Retinal pigment epithelial cell (primary cell): ENCODE measurements at regions not wholly inside any gene's neighbourhood (a gene's known extent, or its start where the extent isn't known, plus 50 kb on each side); places are given as distances from the start of the nearest gene placed in this dataset.
"Not testable (repeated sequence)": the region's sequence is repeated elsewhere in the genome, so short reads cannot be mapped to it uniquely, and the experiment has no call there.

ENCODE experiments used
- DNase-seq: peaks from one replicate; pipeline ENCODE4 v3.0.0-alpha.2; 2010; ENCODE audit warnings: low read depth
- H3K4me3 ChIP-seq: 2 replicates; pipeline ENCODE4 v1.5.1; 2011; ENCODE audit warnings: mild to moderate bottlenecking, low read length, control low read depth, moderate library complexity
- CTCF ChIP-seq: conservative IDR thresholded peaks from 2 replicates; pipeline ENCODE4 v1.5.1; 2011; ENCODE audit warnings: low read depth, low read length, control low read depth, inconsistent platforms

GRCh38 chr1:197985351-197985750 lies 68.2 kb downstream of the LHX9 start:
- no peak overlapping the region for H3K4me3 ChIP-seq
- TF ChIP-seq CTCF = no peak
- DNase-seq = no peak

DNA sequence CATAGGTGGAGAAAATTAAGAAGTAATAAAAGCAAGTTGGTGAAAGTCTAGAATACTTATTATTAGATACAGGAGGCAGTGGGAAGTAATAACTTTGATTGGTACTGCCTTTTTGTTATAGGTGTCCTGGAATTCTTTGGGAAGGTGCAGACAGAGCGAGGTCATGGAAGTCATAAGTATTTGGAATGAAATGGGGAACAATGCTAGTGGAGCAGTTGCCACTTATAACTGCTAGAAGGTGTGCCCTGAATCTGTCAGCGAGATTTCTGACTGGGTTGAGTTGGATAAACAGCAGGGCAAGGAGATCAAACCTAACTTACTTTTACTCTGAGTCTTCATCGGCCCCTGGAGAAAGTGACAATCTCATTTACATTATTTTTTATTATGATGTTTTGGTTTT lies 69.6 kb downstream of the LHX9 start:
- no peak for TF ChIP-seq CTCF
- DNase-seq = no peak
- H3K4me3 ChIP-seq = no peak overlapping the region

- DNase-seq = no peak
- TF ChIP-seq CTCF = no peak
- H3K4me3 ChIP-seq = no peak overlapping the region
Measured at GRCh38 chr1:197987294-197987693, 70.1 kb downstream of the LHX9 start.

DNA sequence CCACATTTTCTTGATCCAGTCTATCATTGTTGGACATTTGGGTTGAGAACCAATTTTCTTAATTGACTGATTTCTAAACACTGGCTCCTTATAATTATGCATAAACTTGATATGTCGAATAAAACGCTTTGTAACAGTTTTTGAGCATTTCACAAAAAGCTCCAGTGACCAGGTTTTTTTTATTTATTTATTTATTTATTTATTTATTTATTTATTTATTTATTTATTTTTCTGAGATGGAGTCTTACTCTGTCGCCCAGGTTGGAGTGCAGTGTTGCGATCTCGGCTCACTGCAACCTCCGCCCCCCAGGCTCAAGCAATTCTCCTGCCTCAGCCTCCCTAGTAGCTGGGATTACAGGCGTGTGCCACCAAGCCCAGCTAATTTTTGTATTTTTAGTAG lies 71.4 kb downstream of the LHX9 start:
- DNase-seq = not testable (repeated sequence)

DNA sequence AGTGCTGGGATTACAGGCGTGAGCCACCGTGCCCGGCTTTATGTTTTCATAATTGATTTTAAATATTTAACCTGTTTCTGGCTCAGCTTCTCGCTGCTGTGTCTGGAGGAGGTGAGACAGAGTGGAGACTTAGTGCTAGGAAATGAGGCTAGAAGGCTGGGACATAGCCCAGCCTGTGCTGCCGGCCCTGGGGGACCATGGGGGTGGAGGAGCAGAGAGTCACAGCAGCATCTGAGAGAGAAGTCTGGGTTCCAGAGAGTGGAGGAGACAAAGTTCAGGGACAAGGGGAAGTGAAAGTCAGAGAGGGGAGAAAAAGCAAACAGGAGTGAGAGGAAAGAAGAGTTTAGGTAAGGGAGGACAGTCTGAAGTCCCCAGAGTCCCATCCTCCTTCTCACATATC lies 71.9 kb downstream of the LHX9 start:
- TF ChIP-seq CTCF = no peak
- H3K4me3 ChIP-seq = no peak overlapping the region
- DNase-seq = no peak

More for the DNA sequence above, 71.4 kb downstream of the LHX9 start:
- H3K4me3 ChIP-seq = not testable (repeated sequence)

- peak; percentile 68 for DNase-seq
- H3K4me3 ChIP-seq = no peak overlapping the region
- TF ChIP-seq CTCF = no peak
Measured at GRCh38 chr1:197991594-197991993, 74.4 kb downstream of the LHX9 start.

GRCh38 chr1:197994907-197995407 lies 77.8 kb downstream of the LHX9 start:
- no peak for TF ChIP-seq CTCF
- no peak for DNase-seq
- H3K4me3 ChIP-seq = no peak overlapping the region
